Ishikawa (cell line): ENCODE measurements at regions not wholly inside any gene's neighbourhood (a gene's known extent, or its start where the extent isn't known, plus 50 kb on each side); places are given as distances from the start of the nearest gene placed in this dataset.

Experiments used
- CEBPB ChIP-seq: IDR thresholded peaks from 2 replicates; pipeline ENCODE4 v1.6.1; 2012
- CREB1 ChIP-seq: IDR thresholded peaks from 2 replicates; pipeline ENCODE4 v1.6.1; 2012; ENCODE audit warnings: low read depth
- EGR1 ChIP-seq: IDR thresholded peaks from 2 replicates; pipeline ENCODE4 v1.6.1; 2012
- EP300 ChIP-seq: IDR thresholded peaks from 2 replicates; pipeline ENCODE4 v1.6.1; 2012; ENCODE audit warnings: borderline replicate concordance
- FOXM1 ChIP-seq: IDR thresholded peaks from 2 replicates; pipeline ENCODE4 v1.6.1; 2012; ENCODE audit warnings: low read depth, borderline replicate concordance
- NFIC ChIP-seq: IDR thresholded peaks from 2 replicates; pipeline ENCODE4 v1.6.1; 2012
- RAD21 ChIP-seq: IDR thresholded peaks from 2 replicates; pipeline ENCODE4 v1.6.1; 2012; ENCODE audit warnings: low read depth
- REST ChIP-seq: IDR thresholded peaks from 2 replicates; pipeline ENCODE4 v1.6.1; 2012; ENCODE audit warnings: low read depth, mild to moderate bottlenecking
- TAF1 ChIP-seq: IDR thresholded peaks from 2 replicates; pipeline ENCODE4 v1.6.1; 2012; ENCODE audit warnings: low read depth, mild to moderate bottlenecking
- TCF12 ChIP-seq: IDR thresholded peaks from 2 replicates; pipeline ENCODE4 v1.6.1; 2012; ENCODE audit warnings: low read depth
- TEAD4 ChIP-seq: IDR thresholded peaks from 2 replicates; pipeline ENCODE4 v1.6.1; 2012
- YY1 ChIP-seq: IDR thresholded peaks from 2 replicates; pipeline ENCODE4 v1.6.1; 2012; ENCODE audit warnings: low read depth
- ZBTB7A ChIP-seq: IDR thresholded peaks from 2 replicates; pipeline ENCODE4 v1.6.1; 2012; ENCODE audit warnings: low read depth
- TF ChIP-seq, protein P1 (sequence below): IDR thresholded peaks from 2 replicates; pipeline ENCODE4 v1.6.1; 2012
- TF ChIP-seq, protein P2 (sequence below): IDR thresholded peaks from 2 replicates; pipeline ENCODE4 v1.6.1; 2012

DNA sequence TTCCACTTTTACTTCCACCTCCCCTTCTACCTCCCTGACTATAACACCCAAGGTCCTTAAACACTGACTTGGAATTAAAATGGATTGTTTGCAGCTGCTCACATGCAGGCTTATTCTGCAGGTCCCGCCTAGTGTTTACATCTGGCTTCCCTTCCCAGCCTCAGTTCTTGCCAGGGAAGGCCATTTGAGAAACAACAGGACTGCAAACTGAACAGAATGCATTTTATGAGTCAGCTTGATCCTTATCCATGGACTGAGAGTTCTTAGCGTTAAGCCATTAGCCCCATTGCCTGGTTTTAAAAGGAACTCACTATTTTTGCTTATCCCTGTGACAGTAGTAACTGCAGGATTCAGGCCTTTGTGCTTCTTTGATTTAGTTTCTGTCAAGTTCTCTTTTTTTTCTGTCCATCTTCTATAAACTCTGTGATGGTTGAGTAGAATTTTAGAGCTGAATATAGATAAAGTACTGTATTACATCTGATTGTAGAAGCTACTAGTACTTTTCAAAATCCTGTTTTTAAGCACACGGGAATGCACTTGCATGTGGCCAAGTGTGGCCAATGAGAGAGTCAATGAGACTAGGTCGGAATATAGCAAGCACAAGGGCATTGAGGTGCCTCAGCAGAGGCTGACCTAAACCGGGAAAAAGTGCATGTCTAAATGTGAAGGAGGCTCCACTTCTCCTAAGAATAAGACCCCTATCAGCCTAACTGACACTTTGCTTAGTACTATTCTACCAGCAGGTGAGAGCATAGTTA, 106.4 kb downstream of the TUSC7 start:
- TF ChIP-seq REST (no peak), TAF1 (no peak), ZBTB7A (no peak), EGR1 (no peak), CREB1 (no peak), FOXM1 (no peak), TCF12 (no peak), RAD21 (no peak), TEAD4 (no peak), EP300 (no peak), YY1 (no peak), NFIC (no peak), CEBPB (no peak)
- TF ChIP-seq, protein P1, sequence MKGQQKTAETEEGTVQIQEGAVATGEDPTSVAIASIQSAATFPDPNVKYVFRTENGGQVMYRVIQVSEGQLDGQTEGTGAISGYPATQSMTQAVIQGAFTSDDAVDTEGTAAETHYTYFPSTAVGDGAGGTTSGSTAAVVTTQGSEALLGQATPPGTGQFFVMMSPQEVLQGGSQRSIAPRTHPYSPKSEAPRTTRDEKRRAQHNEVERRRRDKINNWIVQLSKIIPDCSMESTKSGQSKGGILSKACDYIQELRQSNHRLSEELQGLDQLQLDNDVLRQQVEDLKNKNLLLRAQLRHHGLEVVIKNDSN = no peak
- TF ChIP-seq, protein P2, sequence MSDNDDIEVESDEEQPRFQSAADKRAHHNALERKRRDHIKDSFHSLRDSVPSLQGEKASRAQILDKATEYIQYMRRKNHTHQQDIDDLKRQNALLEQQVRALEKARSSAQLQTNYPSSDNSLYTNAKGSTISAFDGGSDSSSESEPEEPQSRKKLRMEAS = no peak

- TF ChIP-seq CREB1 = no peak
- TF ChIP-seq, protein P2 = no peak
- TF ChIP-seq RAD21 = no peak
- TF ChIP-seq, protein P1 = no peak
- no peak for TF ChIP-seq TEAD4
- no peak for TF ChIP-seq TCF12
- TF ChIP-seq EGR1 = no peak
- no peak for TF ChIP-seq YY1
- no peak for TF ChIP-seq FOXM1
- TF ChIP-seq ZBTB7A = no peak
- TF ChIP-seq NFIC = no peak
- no peak for TF ChIP-seq REST
- no peak for TF ChIP-seq EP300
- no peak for TF ChIP-seq CEBPB
- no peak for TF ChIP-seq TAF1
Measured at GRCh38 chr3:116821371-116821770, 111.8 kb downstream of the TUSC7 start.

DNA sequence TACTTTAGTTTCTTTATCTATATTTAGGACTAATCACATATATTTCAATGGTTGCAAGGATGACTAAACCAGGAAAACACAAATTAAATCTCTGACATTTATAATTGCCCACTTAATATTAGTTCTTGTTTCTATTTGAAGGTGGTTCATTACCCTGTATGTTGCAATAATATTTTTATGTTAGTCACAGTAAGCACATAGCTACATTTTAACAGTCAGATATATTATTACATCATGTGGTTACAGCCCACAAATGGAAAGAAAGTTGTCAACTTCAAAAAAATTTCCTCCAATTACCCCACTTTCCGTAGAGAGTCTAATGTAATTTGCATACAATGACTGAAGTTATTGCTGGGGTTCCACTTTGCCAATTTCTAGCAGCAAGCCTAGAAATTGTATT, 114.6 kb downstream of the TUSC7 start:
- TF ChIP-seq TAF1 = no peak
- TF ChIP-seq TEAD4 = no peak
- no peak for TF ChIP-seq REST
- TF ChIP-seq NFIC = no peak

DNA sequence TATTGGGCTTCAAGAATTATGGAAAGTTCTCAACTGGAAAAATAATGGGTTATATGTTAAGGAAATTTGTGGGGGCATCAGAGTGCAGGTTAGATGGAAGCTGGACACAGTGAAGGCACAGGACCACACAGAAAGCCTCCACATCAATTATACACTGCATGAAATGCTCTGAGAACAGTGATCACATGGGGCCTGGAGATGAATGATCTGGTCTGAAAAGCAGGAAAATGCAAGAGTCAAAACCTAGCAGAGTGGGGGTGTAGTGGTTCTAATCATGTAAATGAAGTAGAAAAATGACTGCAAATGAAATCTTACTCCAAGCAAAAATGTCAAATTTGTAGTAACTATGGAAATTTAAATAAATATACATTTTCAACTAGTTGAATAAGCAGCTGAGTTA, 123.6 kb downstream of the TUSC7 start:
- TF ChIP-seq TAF1 (no peak), TCF12 (no peak), EGR1 (no peak), REST (no peak), EP300 (no peak), YY1 (no peak), CREB1 (no peak), ZBTB7A (no peak), RAD21 (no peak), TEAD4 (no peak), NFIC (no peak), CEBPB (no peak), FOXM1 (no peak)
- TF ChIP-seq, protein P2 = no peak
- TF ChIP-seq, protein P1 = no peak
